Central memory CD4-positive, alpha-beta T cell (primary cell): ENCODE measurements at regions not wholly inside any gene's neighbourhood (a gene's known extent, or its start where the extent isn't known, plus 50 kb on each side); places are given as distances from the start of the nearest gene placed in this dataset.
"Not testable (repeated sequence)": the region's sequence is repeated elsewhere in the genome, so short reads cannot be mapped to it uniquely, and the experiment has no call there.

Experiments used
- DNase-seq: peaks from one replicate; pipeline ENCODE4 v3.0.0; 2022

GRCh38 chr9:28956116-28956880 is 1383.0 kb upstream of the C9orf72 start:
- no peak for DNase-seq

- DNase-seq: no peak
Measured at GRCh38 chr9:28960602-28961001, 1387.3 kb upstream of the C9orf72 start.

GRCh38 chr9:28961623-28962022 is 1388.3 kb upstream of the C9orf72 start:
- DNase-seq: no peak

DNA sequence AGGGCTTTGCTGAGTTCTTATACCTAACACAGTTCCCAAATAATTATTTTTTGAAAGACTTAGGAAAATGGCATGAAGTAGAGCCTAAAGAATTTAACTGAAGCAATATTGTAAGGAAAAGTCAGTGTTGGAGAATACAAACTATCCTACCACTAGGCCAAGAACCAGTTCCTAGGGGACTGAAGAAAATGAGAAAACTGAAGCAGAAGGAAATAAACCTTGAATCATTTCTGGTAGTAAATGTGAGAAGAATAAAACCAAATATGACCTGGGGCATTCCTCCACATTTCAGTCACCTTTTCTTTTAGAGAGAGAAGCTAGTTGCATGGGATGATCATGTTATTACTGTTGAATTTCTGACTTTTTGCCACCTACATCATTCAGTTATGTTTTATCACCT is 1393.9 kb upstream of the C9orf72 start:
- no peak for DNase-seq

- no peak for DNase-seq
Measured at GRCh38 chr9:28970241-28970654, 1397.0 kb upstream of the C9orf72 start.

DNA sequence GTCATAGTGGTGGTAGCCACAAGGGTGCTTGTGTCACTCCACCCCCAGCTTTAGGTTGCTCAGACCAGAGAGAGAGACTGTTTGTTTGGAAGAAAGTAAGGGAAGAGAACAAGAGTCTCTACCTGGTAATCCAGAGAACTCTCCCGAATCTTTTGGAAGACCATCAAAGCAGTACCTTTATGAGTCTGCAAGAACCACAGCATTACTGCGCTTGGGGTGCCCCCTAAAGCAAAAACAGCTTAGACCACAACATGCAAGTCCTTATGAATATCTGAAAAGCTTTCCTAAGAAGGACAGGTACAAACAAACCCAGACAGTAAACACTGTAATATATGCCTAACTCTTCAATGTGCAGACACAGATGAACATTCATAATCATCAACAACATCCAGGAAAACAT is 1398.6 kb upstream of the C9orf72 start:
- no peak for DNase-seq

DNA sequence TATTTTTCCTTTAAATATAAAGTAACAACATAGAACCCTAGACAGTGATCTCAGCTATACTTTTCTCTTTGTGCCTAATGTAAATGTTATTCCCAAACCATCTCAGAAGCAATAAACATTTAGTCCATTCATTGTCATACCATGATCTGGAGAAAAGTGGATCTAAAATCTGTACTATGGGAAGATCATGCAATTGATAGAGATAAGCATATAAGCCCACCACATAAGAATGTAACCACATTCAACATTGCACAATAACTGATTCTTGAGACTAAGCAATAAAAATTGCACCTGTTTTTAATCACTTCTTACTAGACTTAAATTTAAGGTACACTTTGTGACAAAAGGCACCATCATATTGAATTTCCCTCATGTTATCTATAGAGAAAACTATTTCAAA is 1403.0 kb upstream of the C9orf72 start:
- DNase-seq: no peak

DNA sequence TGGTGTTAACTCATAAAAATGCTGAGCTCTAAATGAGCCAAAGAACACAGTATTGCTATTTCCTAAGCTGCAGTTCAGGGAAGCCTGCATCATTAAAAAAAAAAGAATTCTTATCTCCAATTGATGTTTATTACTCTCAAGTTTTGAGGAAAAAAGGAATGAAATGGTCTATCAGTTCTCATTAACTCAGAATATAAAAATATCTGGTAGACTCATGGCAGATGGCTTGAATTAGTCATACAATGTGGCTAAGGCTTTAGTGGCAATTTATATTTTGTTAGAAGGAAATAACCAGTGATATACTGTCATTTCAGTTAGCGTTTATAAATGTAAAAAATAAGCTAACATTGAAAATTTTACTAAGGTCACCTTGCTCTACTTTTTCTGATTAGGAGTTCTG is 1403.4 kb upstream of the C9orf72 start:
- no peak for DNase-seq

DNA sequence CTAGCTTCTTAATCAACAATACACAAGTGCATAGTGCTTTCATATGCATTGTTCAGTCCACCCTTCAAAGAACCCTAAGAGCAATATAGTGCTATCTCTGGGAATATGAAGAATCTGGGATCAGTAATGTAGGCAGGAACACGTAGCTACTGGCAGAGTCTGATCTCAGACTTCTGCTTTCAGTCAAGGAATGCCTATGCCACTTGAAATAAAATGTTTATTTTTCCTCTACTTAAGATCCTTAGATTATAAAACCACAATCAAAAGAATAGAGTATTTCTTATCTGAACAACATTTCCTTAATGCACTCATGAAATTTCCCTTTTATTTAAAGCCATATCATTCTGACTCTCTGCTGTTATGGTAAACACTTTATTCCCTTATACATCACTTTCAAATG is 1407.8 kb upstream of the C9orf72 start:
- DNase-seq: no peak

DNA sequence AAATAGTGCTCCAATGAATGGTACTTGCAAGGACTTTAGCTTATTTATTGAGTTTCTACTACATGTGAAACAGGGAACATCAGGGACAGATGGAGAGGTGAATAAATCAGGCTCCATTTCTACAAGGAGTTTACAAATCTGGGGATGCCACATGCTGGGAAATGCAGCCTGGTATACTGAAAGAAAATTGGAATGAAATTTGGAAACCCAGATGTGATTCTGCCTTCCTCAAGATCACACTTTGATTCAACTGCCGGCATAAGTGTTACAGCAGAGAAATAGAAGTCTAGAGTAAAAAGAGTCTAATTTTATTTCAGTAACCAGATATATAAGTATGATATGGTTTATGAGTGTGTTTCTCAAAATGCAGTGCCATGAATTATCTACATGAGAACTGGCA is 1408.4 kb upstream of the C9orf72 start:
- DNase-seq: no peak

DNA sequence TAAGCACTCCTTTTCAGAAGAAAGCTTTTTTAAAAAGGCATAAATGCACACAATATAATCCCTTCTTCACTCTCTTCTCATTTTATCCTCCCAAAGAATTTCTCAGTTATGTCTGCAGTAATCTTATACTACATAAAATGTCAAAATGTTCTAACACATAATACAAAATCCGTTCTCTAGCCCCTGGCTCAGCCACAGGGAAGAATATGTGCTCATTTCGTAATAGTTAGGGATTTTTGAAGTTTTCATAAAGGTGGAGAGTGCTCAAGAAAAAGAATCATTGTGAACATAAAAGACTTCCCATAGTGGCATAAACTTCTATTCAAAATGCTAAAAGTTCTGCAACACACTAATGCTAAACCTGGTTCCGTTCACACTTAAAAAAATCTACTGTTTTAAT is 1410.7 kb upstream of the C9orf72 start:
- no peak for DNase-seq

GRCh38 chr9:28990009-28990408 is 1416.7 kb upstream of the C9orf72 start:
- not testable (repeated sequence) for DNase-seq

- DNase-seq: no peak
Measured at GRCh38 chr9:28999057-28999456, 1425.8 kb upstream of the C9orf72 start.

- no peak for DNase-seq
Measured at GRCh38 chr9:28999806-29000205, 1426.5 kb upstream of the C9orf72 start.

- DNase-seq: no peak
Measured at GRCh38 chr9:29001006-29001405, 1427.7 kb upstream of the C9orf72 start.

- DNase-seq: no peak
Measured at GRCh38 chr9:29004988-29005387, 1431.7 kb upstream of the C9orf72 start.

GRCh38 chr9:29006628-29007027 is 1433.3 kb upstream of the C9orf72 start:
- no peak for DNase-seq

DNA sequence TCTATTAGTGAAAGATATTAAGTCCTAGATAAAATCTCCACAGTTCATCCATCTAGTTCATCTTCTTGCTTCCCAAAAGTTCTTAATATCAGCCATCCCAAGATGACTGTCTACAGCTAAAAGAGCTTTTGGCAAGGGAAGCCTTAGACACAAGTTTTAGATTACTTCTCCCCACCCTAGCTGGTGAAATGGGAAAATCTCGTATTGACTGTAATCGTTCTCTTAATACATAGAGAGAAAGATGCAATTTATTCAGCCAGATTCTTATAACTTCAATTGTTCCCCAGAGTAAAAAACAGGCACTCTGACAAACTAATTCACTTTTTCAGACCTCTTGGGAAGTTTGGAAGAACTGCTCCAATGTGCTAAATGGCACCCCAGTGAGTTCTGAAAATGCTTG is 1439.6 kb upstream of the C9orf72 start:
- no peak for DNase-seq

DNA sequence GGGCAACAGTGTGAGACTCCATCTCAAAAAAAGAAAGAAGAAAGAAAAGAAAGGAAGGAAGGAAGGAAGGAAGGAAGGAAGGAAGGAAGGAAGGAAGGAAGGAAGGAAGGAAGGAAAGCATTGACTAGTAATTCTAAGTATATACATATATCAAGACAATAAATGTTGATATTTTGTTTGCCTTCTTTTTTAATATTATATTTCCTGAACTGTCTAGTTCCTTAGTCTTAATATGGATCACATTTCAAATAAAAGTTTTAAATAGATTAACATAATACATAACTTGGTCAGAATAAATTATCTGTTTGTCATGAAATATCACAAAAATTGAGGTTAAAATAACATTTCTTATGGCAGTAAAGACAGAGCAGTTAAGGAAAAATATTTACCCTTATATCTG is 1448.4 kb upstream of the C9orf72 start:
- no peak for DNase-seq

GRCh38 chr9:29038332-29038731 is 1465.1 kb upstream of the C9orf72 start:
- DNase-seq: no peak

GRCh38 chr9:29039258-29039657 is 1466.0 kb upstream of the C9orf72 start:
- DNase-seq: no peak

- no peak for DNase-seq
Measured at GRCh38 chr9:29043072-29043471, 1469.8 kb upstream of the C9orf72 start.

DNA sequence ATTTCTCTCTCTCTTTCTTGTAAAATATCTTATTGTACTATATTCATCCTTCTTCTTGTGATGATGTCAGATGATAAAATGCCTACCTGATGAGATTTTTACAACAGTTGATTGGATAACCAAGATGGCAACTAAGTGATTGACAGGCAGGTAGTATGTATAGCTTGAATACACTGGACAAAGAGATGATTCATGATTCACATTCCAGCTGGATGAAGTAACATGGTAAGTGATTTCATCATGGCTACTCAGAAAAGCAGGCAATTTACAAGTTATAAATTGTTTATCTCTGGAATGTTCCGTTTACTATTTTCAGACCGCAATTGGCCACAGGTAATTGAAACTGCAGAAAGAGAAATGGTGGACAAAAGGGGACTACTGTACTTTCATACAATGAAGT is 1471.7 kb upstream of the C9orf72 start:
- DNase-seq: no peak

GRCh38 chr9:29060041-29060440 is 1486.8 kb upstream of the C9orf72 start:
- no peak for DNase-seq

DNA sequence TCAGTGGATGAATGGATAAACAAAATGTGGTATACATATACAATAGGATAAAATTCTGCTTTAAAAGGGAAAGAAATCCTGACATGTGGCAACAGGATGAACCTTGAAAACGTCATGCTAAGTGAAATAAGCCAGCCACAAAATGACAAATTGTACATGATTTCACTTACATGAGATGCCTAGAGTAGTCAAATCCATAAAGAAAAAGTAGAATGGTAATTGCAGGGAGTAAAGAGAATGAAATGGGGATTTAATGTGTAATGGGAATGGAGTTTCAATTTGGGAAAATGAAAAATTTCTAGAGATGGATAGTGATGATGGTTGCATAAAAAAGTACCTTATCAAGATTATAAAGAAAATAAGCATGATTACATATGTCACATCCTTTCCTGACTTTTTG is 1489.2 kb upstream of the C9orf72 start:
- DNase-seq: no peak
